K562 (cell line): ENCODE measurements at regions not wholly inside any gene's neighbourhood (a gene's known extent, or its start where the extent isn't known, plus 50 kb on each side); places are given as distances from the start of the nearest gene placed in this dataset.

Experiments
- CBX3 ChIP-seq, 2 experiments: IDR thresholded peaks; 1 replicate in 1 of 2; 2 replicates in 1 of 2; pipeline ENCODE4 v1.6.1; 2012; ENCODE audit warnings: inconsistent platforms in 2 of 2, low read length in 2 of 2, borderline replicate concordance in 1 of 2, control low read depth in 1 of 2
- CHD2 ChIP-seq: IDR thresholded peaks from 2 replicates; pipeline ENCODE4 v1.6.1; 2011; ENCODE audit warnings: low read depth, low read length
- CTCF ChIP-seq, 3 experiments: IDR thresholded peaks in 2 of 3; conservative IDR thresholded peaks in 1 of 3; 2 replicates each; pipeline ENCODE4 v1.5.1; 2011 to 2012; ENCODE audit warnings: low read length in 3 of 3, mild to moderate bottlenecking in 3 of 3, control low read depth in 2 of 3, improper control_type of control experiment in 1 of 3, inconsistent platforms in 1 of 3, low read depth in 1 of 3, mixed read lengths in 1 of 3, moderate library complexity in 1 of 3; ENCODE audit not compliant: insufficient read depth in 2 of 3
- ELK1 ChIP-seq: sonication (generic); formaldehyde crosslinking; IDR thresholded peaks from 2 replicates; pipeline ENCODE4 v1.8.1; 2022; ENCODE audit warnings: missing genetic modification reagents
- MEF2A ChIP-seq: IDR thresholded peaks from 2 replicates; pipeline ENCODE4 v1.6.1; 2011; ENCODE audit warnings: low read depth, mild to moderate bottlenecking, low read length, moderate library complexity; ENCODE audit not compliant: control insufficient read depth
- PCBP1 ChIP-seq: fragments of 200-400 bp; formaldehyde crosslinking; IDR thresholded peaks from 2 replicates; pipeline ENCODE4 v1.6.1; 2018; ENCODE audit warnings: mild to moderate bottlenecking, low read depth, low read length; ENCODE audit not compliant: poor library complexity, severe bottlenecking
- SREBF2 ChIP-seq: sonication (generic); formaldehyde crosslinking; IDR thresholded peaks from 2 replicates; pipeline ENCODE4 v1.4.0; 2020; ENCODE audit warnings: mild to moderate bottlenecking, missing genetic modification reagents
- TSHZ1 ChIP-seq: fragments of 250-450 bp; sonication (Bioruptor Pico); IDR thresholded peaks from 2 replicates; pipeline ENCODE4 v1.4.0; 2020; ENCODE audit warnings: mild to moderate bottlenecking, moderate library complexity
- ZBTB49 ChIP-seq: sonication (generic); formaldehyde crosslinking; IDR thresholded peaks from 2 replicates; pipeline ENCODE4 v1.8.0; 2022; ENCODE audit warnings: missing genetic modification reagents, mild to moderate bottlenecking, borderline replicate concordance
- ZNF124 ChIP-seq: sonication (generic); formaldehyde crosslinking; IDR thresholded peaks from 2 replicates; pipeline ENCODE4 v1.8.1; 2022; ENCODE audit warnings: missing genetic modification reagents
- ZNF512 ChIP-seq: IDR thresholded peaks from 2 replicates; pipeline ENCODE4 v1.6.1; 2016; ENCODE audit warnings: missing genetic modification characterization, missing compliant biosample characterization

GRCh38 chr5:74514888-74515551 is 125.5 kb downstream of the ENC1 start:
- TF ChIP-seq MEF2A (no peak), CHD2 (no peak), CTCF (IDR thresholded peaks at IDR 0.05 in 2 of 3, conservative IDR thresholded peaks at IDR 0.05 in 1 of 3; ENCODE audit: insufficient read depth in 2 of 3, low read depth in 1 of 3, low read length in 3 of 3) (no peak), SREBF2 (CRISPR knock-in tag) (no peak), TSHZ1 (CRISPR knock-in tag) (no peak), CBX3 (IDR thresholded peaks at IDR 0.05; ENCODE audit: borderline replicate concordance in 1 of 2, low read length in 2 of 2) (no peak), ZNF124 (CRISPR knock-in tag) (no peak), PCBP1 (no peak), ZBTB49 (CRISPR knock-in tag) (no peak), ZNF512 (tag) (no peak), ELK1 (no peak)
